ENCODE measurements at regions not wholly inside any gene's neighbourhood (a gene's known extent, or its start where the extent isn't known, plus 50 kb on each side); places are given as distances from the start of the nearest gene placed in this dataset.

DNA sequence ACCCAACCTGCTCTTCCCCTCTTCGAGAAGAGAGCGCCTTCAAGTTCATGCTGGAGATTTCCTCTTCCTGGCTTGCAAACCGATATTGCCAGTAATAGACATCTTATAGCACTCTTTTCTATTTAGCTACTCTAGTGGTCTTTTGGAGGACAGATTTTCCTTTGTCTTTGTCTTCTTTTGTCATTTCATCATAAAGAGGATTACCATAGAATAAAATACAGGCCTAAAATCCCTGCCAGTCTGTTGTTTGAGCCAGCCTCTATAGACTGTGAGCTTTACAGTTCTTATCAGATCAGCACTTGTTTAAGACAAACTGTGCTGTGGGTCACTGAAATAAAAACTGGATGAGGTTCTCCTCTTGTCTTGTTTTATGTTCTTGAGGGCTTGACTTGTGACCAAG, 802.8 kb downstream of the NR2F1-AS1 start:
- TF ChIP-seq, protein P1, sequence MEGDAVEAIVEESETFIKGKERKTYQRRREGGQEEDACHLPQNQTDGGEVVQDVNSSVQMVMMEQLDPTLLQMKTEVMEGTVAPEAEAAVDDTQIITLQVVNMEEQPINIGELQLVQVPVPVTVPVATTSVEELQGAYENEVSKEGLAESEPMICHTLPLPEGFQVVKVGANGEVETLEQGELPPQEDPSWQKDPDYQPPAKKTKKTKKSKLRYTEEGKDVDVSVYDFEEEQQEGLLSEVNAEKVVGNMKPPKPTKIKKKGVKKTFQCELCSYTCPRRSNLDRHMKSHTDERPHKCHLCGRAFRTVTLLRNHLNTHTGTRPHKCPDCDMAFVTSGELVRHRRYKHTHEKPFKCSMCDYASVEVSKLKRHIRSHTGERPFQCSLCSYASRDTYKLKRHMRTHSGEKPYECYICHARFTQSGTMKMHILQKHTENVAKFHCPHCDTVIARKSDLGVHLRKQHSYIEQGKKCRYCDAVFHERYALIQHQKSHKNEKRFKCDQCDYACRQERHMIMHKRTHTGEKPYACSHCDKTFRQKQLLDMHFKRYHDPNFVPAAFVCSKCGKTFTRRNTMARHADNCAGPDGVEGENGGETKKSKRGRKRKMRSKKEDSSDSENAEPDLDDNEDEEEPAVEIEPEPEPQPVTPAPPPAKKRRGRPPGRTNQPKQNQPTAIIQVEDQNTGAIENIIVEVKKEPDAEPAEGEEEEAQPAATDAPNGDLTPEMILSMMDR (IDR thresholded peaks at IDR 0.05): no peak
- no peak for TF ChIP-seq TCF7L2 (IDR thresholded peaks at IDR 0.05; ENCODE audit: low read depth, low read length)
- TF ChIP-seq POLR2AphosphoS5 (IDR thresholded peaks at IDR 0.05; ENCODE audit: low read depth, low read length): no peak
